ENCODE measurements at regions not wholly inside any gene's neighbourhood (a gene's known extent, or its start where the extent isn't known, plus 50 kb on each side); places are given as distances from the start of the nearest gene placed in this dataset.

- no peak for TF ChIP-seq ELK4 (CRISPR knock-in tag; IDR thresholded peaks at IDR 0.05; ENCODE audit: borderline replicate concordance)
- no peak for TF ChIP-seq GFI1 (CRISPR knock-in tag; IDR thresholded peaks at IDR 0.05; ENCODE audit: borderline replicate concordance)
- no peak for TF ChIP-seq ZNF326 (CRISPR knock-in tag; IDR thresholded peaks at IDR 0.05; ENCODE audit: borderline replicate concordance)
- no peak for TF ChIP-seq ZKSCAN8 (CRISPR knock-in tag; IDR thresholded peaks at IDR 0.05; ENCODE audit: borderline replicate concordance)
- TF ChIP-seq PTBP1 (IDR thresholded peaks at IDR 0.05; ENCODE audit: low read depth, low read length, poor library complexity, severe bottlenecking), result no peak
- no peak for TF ChIP-seq ZMYM2 (CRISPR knock-in tag; IDR thresholded peaks at IDR 0.05)
Measured at GRCh38 chr1:192002063-192002462, 156.2 kb upstream of the RGS18 start (continued).

- Histone ChIP-seq H3K36me3 (replicated peaks in 1 of 2; ENCODE audit: control insufficient read depth in 1 of 2, insufficient read depth in 2 of 2, low read length in 2 of 2) (no peaks in the 10 kb centered on the region), H3K79me2 (ENCODE audit: insufficient read depth, low read length) (no peaks in the 10 kb centered on the region), H3K9me3 (ENCODE audit: low read length) (no peaks in the 10 kb centered on the region), H4K20me1 (ENCODE audit: insufficient read depth, low read length) (no peaks in the 10 kb centered on the region), H3K27me3 (ENCODE audit: control insufficient read depth in 1 of 2, insufficient read depth in 2 of 2, low read length in 2 of 2) (no peaks in the 10 kb centered on the region), H3K9ac (ENCODE audit: insufficient read depth, low read depth, low read length) (no peak overlapping the region), H3K4me1 (ENCODE audit: insufficient read depth, low read length) (no peaks in the 10 kb centered on the region), H3K4me3 (replicated peaks in 1 of 3; ENCODE audit: insufficient read depth in 1 of 3, low read depth in 2 of 3, low read length in 3 of 3) (no peak overlapping the region), H3K27ac (ENCODE audit: extremely low read length, insufficient read depth, low read length) (no peak overlapping the region), H3K4me2 (ENCODE audit: low read depth, low read length) (no peak overlapping the region), H2AFZ (ENCODE audit: low read length) (no peak overlapping the region)
- no TSS peak for BruUV-seq (replicated peaks)
- FAIRE-seq, result no peak
- intact Hi-C loops (cut with micrococcal nuclease; ENCODE audit: unreplicated experiment) (no loop called here), in situ Hi-C loops (cut with HindIII; ENCODE audit: extremely low pct_ligation_motif_present, low pct_unique_long_range_greater_than_20kb) (no loop called here)
- ChIA-PET POLR2A (no interaction called here), CTCF (ENCODE audit: low intra/inter-chr PET ratio, low total read pairs) (no interaction called here)
- WGBS (ENCODE audit: low lambda C conversion rate), result 8% methylated on average over 5 of the region's 5 CpGs
- no peak for DNase-seq (ENCODE audit: low spot score)
- TF ChIP-seq ZGPAT (CRISPR knock-in tag; IDR thresholded peaks at IDR 0.05), result no peak
- no peak for TF ChIP-seq ARID2 (CRISPR knock-in tag; IDR thresholded peaks at IDR 0.05; ENCODE audit: borderline replicate concordance)
- no peak for TF ChIP-seq GRHL1 (CRISPR knock-in tag; conservative IDR thresholded peaks at IDR 0.05)
- TF ChIP-seq ZNF850 (CRISPR knock-in tag; conservative IDR thresholded peaks at IDR 0.05), result no peak
- TF ChIP-seq ZNF552 (CRISPR knock-in tag; IDR thresholded peaks at IDR 0.05; ENCODE audit: borderline replicate concordance), result no peak
- TF ChIP-seq KLF6 (CRISPR knock-in tag; IDR thresholded peaks at IDR 0.05), result no peak
- no peak for ATAC-seq
Measured at GRCh38 chr1:192003295-192004077, 154.8 kb upstream of the RGS18 start.

All from HepG2 (cell line).